Vagina (tissue), 2 donors: ENCODE measurements at regions not wholly inside any gene's neighbourhood (a gene's known extent, or its start where the extent isn't known, plus 50 kb on each side); places are given as distances from the start of the nearest gene placed in this dataset.
A peak's percentile ranks its signal among the peaks of the same experiment; 100 is the strongest.

Experiments used
- DNase-seq, 2 donors: peaks; one replicate each; pipeline ENCODE4 v3.0.0-alpha.2; 2017; ENCODE audit errors: extremely low spot score in 2 of 2
- H3K27ac ChIP-seq: fragments of 200-600 bp; sonication (generic); one replicate; pipeline ENCODE4 v1.5.1; 2019
- H3K27me3 ChIP-seq: fragments of 200-600 bp; sonication (generic); one replicate; pipeline ENCODE4 v1.5.1; 2019
- H3K36me3 ChIP-seq, 2 donors: fragments of 200-600 bp; sonication (generic); one replicate each; pipeline ENCODE4 v1.5.1; 2017 to 2019
- H3K4me1 ChIP-seq: fragments of 200-600 bp; sonication (generic); one replicate; pipeline ENCODE4 v1.5.1; 2019
- H3K4me3 ChIP-seq, 2 donors: fragments of 200-600 bp; sonication (generic); 1 replicate in 1 of 2; 2 replicates in 1 of 2; pipeline ENCODE4 v1.5.1; 2016 to 2019
- H3K9me3 ChIP-seq: fragments of 200-600 bp; sonication (generic); one replicate; pipeline ENCODE4 v1.5.1; 2019
- POLR2A ChIP-seq, 2 donors: fragments of 450-650 bp; IDR thresholded peaks; one replicate each; pipeline ENCODE4 v1.6.1; 2017; ENCODE audit warnings: antibody characterized with exemption in 2 of 2, mild to moderate bottlenecking in 2 of 2, moderate library complexity in 2 of 2
- POLR2AphosphoS5 ChIP-seq, 2 donors: sonication (generic); formaldehyde crosslinking; IDR thresholded peaks; one replicate each; pipeline ENCODE4 v1.9.0; 2017; ENCODE audit warnings: antibody characterized with exemption in 2 of 2, mild to moderate bottlenecking in 2 of 2, low read depth in 1 of 2; ENCODE audit not compliant: insufficient read depth in 1 of 2
- intact Hi-C: fragments of 100-400 bp; cut with DNase I; formaldehyde crosslinking; loops from one replicate; pipeline ENCODE4 v1.15.1; 2023
- TF ChIP-seq, protein P1 (sequence below), 3 experiments: fragments of 450-650 bp in 2 of 3; fragments of 200-600 bp in 1 of 3; sonication (generic) in 1 of 3; IDR thresholded peaks; one replicate each; pipeline ENCODE4 v1.5.1; 2017 to 2019; ENCODE audit warnings: antibody characterized with exemption in 3 of 3, mild to moderate bottlenecking in 2 of 3, moderate library complexity in 2 of 3

DNA sequence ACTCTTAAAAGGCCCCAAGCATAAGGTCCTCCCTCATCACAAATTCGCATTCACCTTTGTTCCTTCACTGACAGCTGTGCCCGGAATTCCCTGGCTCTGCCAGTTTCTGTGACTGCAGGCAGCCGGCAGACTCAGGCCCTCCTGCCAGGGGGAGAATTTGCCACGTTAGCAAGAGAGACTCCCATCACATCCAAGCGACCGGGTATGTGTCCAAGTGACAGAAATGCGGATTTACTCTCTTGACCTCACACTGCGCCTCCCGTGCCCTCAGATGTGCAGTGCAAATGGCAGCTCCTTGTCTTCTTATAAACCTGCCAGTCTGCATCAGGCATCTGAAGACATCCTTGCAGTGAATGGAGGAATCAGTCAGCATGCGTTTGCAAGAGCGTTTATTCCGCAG, 187.1 kb upstream of the WWC1 start:
- no peaks in the 10 kb centered on the region for H3K9me3 ChIP-seq
- no peaks in the 10 kb centered on the region for H3K36me3 ChIP-seq
- H3K4me1 ChIP-seq: no peaks in the 10 kb centered on the region
- H3K4me3 ChIP-seq: no peak overlapping the region
- intact Hi-C loops: no loop called here
- TF ChIP-seq POLR2AphosphoS5 (IDR thresholded peaks at IDR 0.05; ENCODE audit: insufficient read depth in 1 of 2, low read depth in 1 of 2) (no peak), POLR2A (IDR thresholded peaks at IDR 0.05) (no peak)
- TF ChIP-seq, protein P1, sequence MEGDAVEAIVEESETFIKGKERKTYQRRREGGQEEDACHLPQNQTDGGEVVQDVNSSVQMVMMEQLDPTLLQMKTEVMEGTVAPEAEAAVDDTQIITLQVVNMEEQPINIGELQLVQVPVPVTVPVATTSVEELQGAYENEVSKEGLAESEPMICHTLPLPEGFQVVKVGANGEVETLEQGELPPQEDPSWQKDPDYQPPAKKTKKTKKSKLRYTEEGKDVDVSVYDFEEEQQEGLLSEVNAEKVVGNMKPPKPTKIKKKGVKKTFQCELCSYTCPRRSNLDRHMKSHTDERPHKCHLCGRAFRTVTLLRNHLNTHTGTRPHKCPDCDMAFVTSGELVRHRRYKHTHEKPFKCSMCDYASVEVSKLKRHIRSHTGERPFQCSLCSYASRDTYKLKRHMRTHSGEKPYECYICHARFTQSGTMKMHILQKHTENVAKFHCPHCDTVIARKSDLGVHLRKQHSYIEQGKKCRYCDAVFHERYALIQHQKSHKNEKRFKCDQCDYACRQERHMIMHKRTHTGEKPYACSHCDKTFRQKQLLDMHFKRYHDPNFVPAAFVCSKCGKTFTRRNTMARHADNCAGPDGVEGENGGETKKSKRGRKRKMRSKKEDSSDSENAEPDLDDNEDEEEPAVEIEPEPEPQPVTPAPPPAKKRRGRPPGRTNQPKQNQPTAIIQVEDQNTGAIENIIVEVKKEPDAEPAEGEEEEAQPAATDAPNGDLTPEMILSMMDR (IDR thresholded peaks at IDR 0.05): no peak
- DNase-seq: peak in 1 of 2 donors; percentile 75
- H3K27me3 ChIP-seq: no peaks in the 10 kb centered on the region
- no peak overlapping the region for H3K27ac ChIP-seq

DNA sequence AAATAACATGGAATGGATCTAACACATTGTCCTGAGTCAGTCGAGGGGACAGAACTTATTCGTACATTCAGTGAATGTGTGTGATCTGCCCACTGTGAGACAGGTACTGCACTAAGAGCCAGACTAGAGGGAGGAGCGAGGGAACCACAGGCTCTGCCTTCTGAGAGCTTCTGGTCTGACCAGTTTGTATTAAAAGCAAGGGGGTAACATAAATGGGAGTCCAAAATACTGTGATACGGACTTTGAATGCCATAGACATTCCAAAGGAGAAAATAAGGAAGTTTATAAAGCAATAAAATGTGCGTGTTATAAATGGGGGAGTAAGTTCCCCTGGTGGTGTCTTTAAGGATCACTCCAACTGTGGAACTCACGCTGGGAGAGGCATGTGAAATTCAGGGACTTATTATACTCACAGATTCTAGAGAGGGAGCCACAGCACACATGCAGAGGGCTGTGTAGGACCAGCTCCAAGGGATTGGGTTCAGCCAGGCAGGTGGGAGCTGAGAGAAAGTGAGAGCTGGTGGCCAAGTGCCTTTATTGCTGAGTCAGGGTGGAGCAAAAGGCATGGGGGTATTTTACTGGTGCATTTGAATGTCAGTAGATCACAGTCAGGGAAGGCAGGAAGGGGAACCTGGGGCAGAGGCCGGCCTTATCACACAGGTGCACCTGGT, 186.5 kb upstream of the WWC1 start:
- H3K27me3 ChIP-seq: no peaks in the 10 kb centered on the region
- intact Hi-C loops: no loop called here
- DNase-seq: no peak
- H3K4me1 ChIP-seq: no peaks in the 10 kb centered on the region
- no peak overlapping the region for H3K27ac ChIP-seq
- TF ChIP-seq POLR2A (IDR thresholded peaks at IDR 0.05) (no peak), POLR2AphosphoS5 (IDR thresholded peaks at IDR 0.05; ENCODE audit: insufficient read depth in 1 of 2, low read depth in 1 of 2) (no peak)
- TF ChIP-seq, protein P1 (IDR thresholded peaks at IDR 0.05): no peak
- H3K4me3 ChIP-seq: no peak overlapping the region
- no peaks in the 10 kb centered on the region for H3K9me3 ChIP-seq
- H3K36me3 ChIP-seq: no peaks in the 10 kb centered on the region

DNA sequence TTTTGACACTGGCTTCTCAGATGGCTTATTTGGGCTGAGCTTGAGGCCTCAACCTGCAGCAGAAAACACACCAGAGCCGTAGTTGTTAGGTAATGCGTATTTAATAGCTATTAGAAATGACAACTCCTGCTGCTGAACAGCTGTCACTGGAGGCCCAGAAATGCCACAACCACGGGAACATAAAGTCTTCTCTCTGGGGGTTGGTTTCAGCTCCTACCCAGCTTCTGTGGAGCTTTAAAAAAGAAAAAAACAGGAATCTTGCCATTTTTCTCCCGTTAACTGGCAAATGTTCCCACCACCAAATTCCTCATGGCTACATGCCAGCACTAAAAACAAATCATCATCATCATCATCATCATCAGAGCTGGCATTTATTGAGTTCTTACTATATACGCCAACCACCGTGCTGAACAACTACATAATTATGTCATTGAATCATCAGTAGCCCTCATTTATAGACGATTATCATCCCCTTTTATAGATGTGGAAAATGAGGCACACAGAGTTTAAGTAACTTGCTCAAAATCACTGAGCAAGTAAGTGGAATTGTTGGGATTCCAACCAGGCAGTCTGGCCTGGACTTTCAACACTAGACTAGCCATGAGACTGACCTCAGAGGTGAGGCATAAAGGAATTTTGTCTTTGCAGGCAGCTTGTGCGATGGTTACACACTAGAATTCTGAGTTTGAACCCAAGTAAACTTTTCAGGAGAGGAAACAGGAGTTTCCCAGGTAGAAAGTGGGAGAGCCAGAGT, 185.3 kb upstream of the WWC1 start:
- intact Hi-C loops: no loop called here

DNA sequence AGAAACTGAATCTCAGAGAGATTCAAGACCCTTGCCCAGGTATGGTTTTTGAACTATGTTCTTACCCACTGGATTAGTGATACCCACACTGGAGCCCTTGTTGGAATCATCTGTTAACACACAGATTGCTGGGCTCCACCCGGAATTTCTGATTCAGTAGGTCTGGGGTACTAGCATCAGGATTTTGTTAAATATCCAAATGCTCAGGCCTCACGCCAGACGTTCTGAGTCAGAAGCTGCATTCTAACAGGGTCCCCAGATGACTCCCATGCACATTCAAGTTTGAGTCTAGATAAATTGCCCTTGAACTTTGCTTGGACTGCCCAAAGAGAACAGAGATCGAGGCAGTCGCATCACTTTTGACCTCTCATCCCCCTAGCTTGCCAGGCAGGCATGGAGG, 182.0 kb upstream of the WWC1 start:
- no peak overlapping the region for H3K4me3 ChIP-seq
- no peak for DNase-seq
- no peaks in the 10 kb centered on the region for H3K4me1 ChIP-seq
- H3K36me3 ChIP-seq: no peaks in the 10 kb centered on the region
- H3K27me3 ChIP-seq: no peaks in the 10 kb centered on the region
- TF ChIP-seq, protein P1 (IDR thresholded peaks at IDR 0.05): no peak
- TF ChIP-seq POLR2AphosphoS5 (IDR thresholded peaks at IDR 0.05; ENCODE audit: insufficient read depth in 1 of 2, low read depth in 1 of 2) (no peak), POLR2A (IDR thresholded peaks at IDR 0.05) (no peak)
- H3K27ac ChIP-seq: no peak overlapping the region
- intact Hi-C loops: no loop called here
- H3K9me3 ChIP-seq: no peaks in the 10 kb centered on the region

More for the DNA sequence above, 185.3 kb upstream of the WWC1 start:
- Histone ChIP-seq H3K36me3 (no peaks in the 10 kb centered on the region), H3K27me3 (no peaks in the 10 kb centered on the region), H3K27ac (no peak overlapping the region), H3K4me1 (no peaks in the 10 kb centered on the region), H3K4me3 (no peak overlapping the region), H3K9me3 (no peaks in the 10 kb centered on the region)
- DNase-seq: no peak
- TF ChIP-seq POLR2AphosphoS5 (IDR thresholded peaks at IDR 0.05; ENCODE audit: insufficient read depth in 1 of 2, low read depth in 1 of 2) (no peak), POLR2A (IDR thresholded peaks at IDR 0.05) (no peak)
- TF ChIP-seq, protein P1 (IDR thresholded peaks at IDR 0.05): no peak

DNA sequence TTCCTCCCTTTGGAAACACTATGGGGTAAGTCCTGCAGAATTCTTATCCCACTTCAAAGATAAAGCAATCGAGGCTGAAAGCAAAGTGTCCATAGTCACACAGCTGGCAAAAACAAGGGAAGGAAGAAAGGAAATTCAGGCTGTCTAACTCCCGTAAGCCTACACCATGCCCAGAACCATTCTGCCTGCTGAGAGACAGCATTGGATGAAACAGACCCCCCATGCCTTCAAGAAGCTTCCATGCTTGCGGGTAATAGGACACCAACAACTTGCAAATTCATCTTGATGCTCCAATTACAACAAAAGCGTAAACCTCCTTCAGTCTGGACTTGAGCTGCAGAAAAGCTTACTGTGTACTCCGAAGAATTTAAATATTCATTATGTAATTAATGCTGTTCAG, 181.1 kb upstream of the WWC1 start:
- DNase-seq: no peak
- intact Hi-C loops: no loop called here

More for the DNA sequence above, 181.1 kb upstream of the WWC1 start:
- Histone ChIP-seq H3K27ac (no peak overlapping the region), H3K27me3 (no peaks in the 10 kb centered on the region), H3K4me1 (no peaks in the 10 kb centered on the region), H3K9me3 (no peaks in the 10 kb centered on the region), H3K4me3 (no peak overlapping the region), H3K36me3 (no peaks in the 10 kb centered on the region)
- TF ChIP-seq POLR2A (IDR thresholded peaks at IDR 0.05) (no peak), POLR2AphosphoS5 (IDR thresholded peaks at IDR 0.05; ENCODE audit: insufficient read depth in 1 of 2, low read depth in 1 of 2) (no peak)
- TF ChIP-seq, protein P1 (IDR thresholded peaks at IDR 0.05): no peak
